Adrenal gland (tissue), 9 donors: ENCODE measurements at regions not wholly inside any gene's neighbourhood (a gene's known extent, or its start where the extent isn't known, plus 50 kb on each side); places are given as distances from the start of the nearest gene placed in this dataset.

Experiments used
- DNase-seq, 7 donors: peaks; one replicate each; pipeline ENCODE4 v3.0.0-alpha.2; 2019 to 2020
- H3K27ac ChIP-seq, 5 donors: fragments of 200-600 bp; sonication (generic) in 4 of 5; 1 replicate in 3 of 5; 2 replicates in 2 of 5; pipeline versions ENCODE4 v1.5.1 to v1.8.0; 2016 to 2020; ENCODE audit warnings: mild to moderate bottlenecking in 1 of 5
- H3K27me3 ChIP-seq: fragments of 200-600 bp; 2 replicates; pipeline ENCODE4 v1.8.0; 2021
- H3K36me3 ChIP-seq, 2 donors: fragments of 200-600 bp; replicated peaks in 1 of 2; 1 replicate in 1 of 2; 2 replicates in 1 of 2; pipeline versions ENCODE4 v1.5.1 to v1.8.0; 2018 to 2022
- H3K4me1 ChIP-seq, 2 donors: fragments of 200-600 bp; replicated peaks in 1 of 2; 1 replicate in 1 of 2; 2 replicates in 1 of 2; pipeline versions ENCODE4 v1.5.1 to v1.8.0; 2018 to 2021
- H3K4me3 ChIP-seq, 4 donors: fragments of 200-600 bp; sonication (generic) in 3 of 4; one replicate each; pipeline ENCODE4 v1.5.1; 2016 to 2018
- H3K9me3 ChIP-seq, 3 donors: fragments of 200-600 bp; sonication (generic) in 1 of 3; replicated peaks in 1 of 3; 1 replicate in 2 of 3; 2 replicates in 1 of 3; pipeline versions ENCODE4 v1.5.1 to v1.8.0; 2016 to 2021
- POLR2A ChIP-seq, 2 donors: fragments of 450-650 bp; IDR thresholded peaks; one replicate each; pipeline ENCODE4 v1.6.1; 2017; ENCODE audit warnings: antibody characterized with exemption in 2 of 2, mild to moderate bottlenecking in 2 of 2, moderate library complexity in 1 of 2
- WGBS, 4 donors: extraction: QIAGEN DNeasy Blood & Tissue Kit in 2 of 4; methylation state at CpG; one replicate each; pipeline versions ENCODE4 v1.1.5 to v1.1.7; 2013 to 2017; 5-methylcytosine and 5-hydroxymethylcytosine counted together
- intact Hi-C, 2 donors: fragments of 100-400 bp; cut with DNase I; formaldehyde crosslinking; loops; one replicate each; pipeline versions ENCODE4 v1.14.1 to v1.15.0; 2022 to 2023
- TF ChIP-seq, protein P1 (sequence below), 6 experiments: fragments of 450-650 bp in 4 of 6; fragments of 200-600 bp in 2 of 6; sonication (generic) in 1 of 6; IDR thresholded peaks; 1 replicate in 5 of 6; 2 replicates in 1 of 6; pipeline versions ENCODE4 v1.5.1 to v1.8.0; 2016 to 2021; ENCODE audit warnings: antibody characterized with exemption in 6 of 6, mild to moderate bottlenecking in 2 of 6, moderate library complexity in 1 of 6
- donor health status: healthy with polysubstance abuse.
- donor health status: Bipolar disorder and iron deficiency.
- donor health status: DM: yes; HTN: yes; CAD: no.
- donor health status: DM: no; HTN: no; CAD: no.
- donor health status: DM: no; HTN: no; CAD: no.

DNA sequence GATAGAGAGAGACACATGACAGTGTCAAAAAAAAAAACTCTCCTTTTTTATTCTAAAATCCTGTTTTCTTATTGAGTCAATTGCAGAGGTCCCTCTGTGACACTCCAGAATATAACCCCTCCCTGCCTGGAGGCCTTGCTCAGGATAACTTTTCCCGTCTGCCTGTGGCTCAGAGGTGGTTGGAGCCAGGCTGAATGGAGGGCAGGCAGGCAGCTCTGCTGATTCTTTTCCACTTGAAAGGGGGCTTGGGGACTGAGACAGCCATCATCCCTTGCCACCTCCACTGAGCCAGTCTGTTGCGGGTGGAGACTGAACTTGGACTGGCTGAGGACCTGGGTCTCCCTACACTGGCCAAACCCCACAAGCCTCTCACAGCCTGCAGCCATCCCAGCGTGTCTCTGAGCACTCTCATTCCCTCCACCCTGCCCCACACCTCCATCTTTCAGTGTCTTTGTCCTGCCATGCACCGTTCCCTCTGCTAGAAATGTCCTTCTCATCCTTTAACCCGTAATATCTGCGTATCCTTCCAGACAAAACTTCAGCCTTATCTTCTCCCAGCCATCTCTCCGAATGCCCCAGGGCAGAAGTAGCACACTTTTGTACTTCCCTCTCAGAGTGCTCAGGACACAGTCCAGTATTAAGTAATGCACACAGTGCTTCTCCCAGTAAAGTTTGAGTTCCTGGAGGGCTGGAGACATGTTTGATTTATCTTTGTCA lies 139.9 kb downstream of the CHIC2 start:
- WGBS, 4 donors = 77 to 85% (median 84%) methylated on average over 6 to 7 of the region's 7 CpGs
- intact Hi-C loops = loop anchor here in 1 of 2 donors (5.0 kb wide), 1 partner anchor 298 kb away; no protein-coding TSS in a partner anchor

DNA sequence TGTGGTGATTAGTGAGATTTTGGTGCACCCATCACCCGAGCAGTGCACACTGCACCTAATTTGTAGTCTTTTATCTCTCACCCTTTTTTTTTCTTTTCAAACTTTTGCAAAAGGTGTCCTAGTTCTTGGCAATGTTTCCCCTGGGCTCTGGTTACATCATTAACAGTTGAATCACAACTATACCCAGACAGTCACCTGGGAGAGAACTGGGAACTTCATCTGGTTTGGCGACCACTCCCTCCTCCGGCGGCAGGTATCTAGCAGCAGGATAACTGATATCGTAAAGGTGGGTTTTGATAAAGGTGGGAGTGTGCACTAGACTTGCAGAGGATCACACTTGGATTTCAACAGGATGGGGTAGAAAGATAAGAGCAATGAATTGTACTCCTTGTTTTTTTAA lies 140.5 kb downstream of the CHIC2 start:
- intact Hi-C loops = no loop called here
- 87 to 95% (median 90%) methylated on average over 5 of the region's 5 CpGs for WGBS, 4 donors

More for the DNA sequence above, 139.9 kb downstream of the CHIC2 start:
- Histone ChIP-seq H3K27ac (no peak overlapping the region), H3K36me3 (no peaks in the 10 kb centered on the region), H3K4me1 (no peaks in the 10 kb centered on the region), H3K27me3 (no peaks in the 10 kb centered on the region), H3K4me3 (no peak overlapping the region), H3K9me3 (no peaks in the 10 kb centered on the region)
- no peak for DNase-seq
- TF ChIP-seq, protein P1, sequence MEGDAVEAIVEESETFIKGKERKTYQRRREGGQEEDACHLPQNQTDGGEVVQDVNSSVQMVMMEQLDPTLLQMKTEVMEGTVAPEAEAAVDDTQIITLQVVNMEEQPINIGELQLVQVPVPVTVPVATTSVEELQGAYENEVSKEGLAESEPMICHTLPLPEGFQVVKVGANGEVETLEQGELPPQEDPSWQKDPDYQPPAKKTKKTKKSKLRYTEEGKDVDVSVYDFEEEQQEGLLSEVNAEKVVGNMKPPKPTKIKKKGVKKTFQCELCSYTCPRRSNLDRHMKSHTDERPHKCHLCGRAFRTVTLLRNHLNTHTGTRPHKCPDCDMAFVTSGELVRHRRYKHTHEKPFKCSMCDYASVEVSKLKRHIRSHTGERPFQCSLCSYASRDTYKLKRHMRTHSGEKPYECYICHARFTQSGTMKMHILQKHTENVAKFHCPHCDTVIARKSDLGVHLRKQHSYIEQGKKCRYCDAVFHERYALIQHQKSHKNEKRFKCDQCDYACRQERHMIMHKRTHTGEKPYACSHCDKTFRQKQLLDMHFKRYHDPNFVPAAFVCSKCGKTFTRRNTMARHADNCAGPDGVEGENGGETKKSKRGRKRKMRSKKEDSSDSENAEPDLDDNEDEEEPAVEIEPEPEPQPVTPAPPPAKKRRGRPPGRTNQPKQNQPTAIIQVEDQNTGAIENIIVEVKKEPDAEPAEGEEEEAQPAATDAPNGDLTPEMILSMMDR (IDR thresholded peaks at IDR 0.05) = no peak
- TF ChIP-seq POLR2A (IDR thresholded peaks at IDR 0.05) = no peak

DNA sequence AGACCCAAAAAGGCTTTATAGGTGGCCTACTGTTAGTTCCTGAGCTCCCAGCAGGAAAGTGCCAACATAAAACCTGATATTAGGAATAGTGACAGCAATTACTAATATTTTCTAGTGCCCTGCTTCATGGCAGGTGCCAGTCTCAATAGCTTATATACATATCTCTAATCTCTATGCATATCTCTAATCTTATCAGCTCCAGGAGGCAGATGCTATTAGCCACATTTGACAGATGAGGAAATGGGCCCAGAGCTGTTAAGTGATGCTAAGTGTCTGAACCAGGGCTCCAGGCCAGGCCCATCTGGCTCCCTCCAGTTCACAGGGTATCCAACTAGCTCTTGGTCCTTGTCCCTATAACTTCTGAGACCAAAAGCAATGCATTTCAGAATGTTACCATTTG lies 142.5 kb downstream of the CHIC2 start:
- Histone ChIP-seq H3K27ac (no peak overlapping the region), H3K4me3 (no peak overlapping the region), H3K4me1 (no peaks in the 10 kb centered on the region), H3K36me3 (no peaks in the 10 kb centered on the region), H3K9me3 (no peaks in the 10 kb centered on the region), H3K27me3 (no peaks in the 10 kb centered on the region)
- intact Hi-C loops = no loop called here
- no peak for TF ChIP-seq POLR2A (IDR thresholded peaks at IDR 0.05)
- TF ChIP-seq, protein P1 (IDR thresholded peaks at IDR 0.05) = no peak
- no peak for DNase-seq

More for the DNA sequence above, 140.5 kb downstream of the CHIC2 start:
- Histone ChIP-seq H3K36me3 (no peaks in the 10 kb centered on the region), H3K9me3 (no peaks in the 10 kb centered on the region), H3K4me1 (no peaks in the 10 kb centered on the region), H3K27ac (no peak overlapping the region), H3K27me3 (no peaks in the 10 kb centered on the region), H3K4me3 (no peak overlapping the region)
- no peak for DNase-seq
- TF ChIP-seq, protein P1 (IDR thresholded peaks at IDR 0.05) = no peak
- no peak for TF ChIP-seq POLR2A (IDR thresholded peaks at IDR 0.05)

DNA sequence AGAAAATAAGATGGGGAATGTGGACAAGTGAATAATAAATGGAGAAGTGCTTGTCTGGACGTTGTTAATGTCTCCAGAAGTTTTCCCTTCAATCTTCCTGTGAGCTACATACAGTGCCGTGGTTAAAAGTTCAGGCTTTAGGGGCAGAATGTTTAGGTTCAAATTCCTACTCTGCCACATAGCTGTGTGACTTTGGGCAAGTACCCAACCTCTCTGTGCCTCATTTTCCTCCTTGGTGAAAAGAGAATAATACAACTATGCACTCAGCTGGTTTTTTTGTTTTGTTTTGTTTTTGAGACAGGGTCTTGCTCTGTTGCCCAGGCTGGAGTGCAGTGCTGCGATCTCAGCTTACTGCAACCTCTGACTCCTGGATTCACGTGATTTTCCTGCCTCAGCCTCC lies 143.5 kb downstream of the CHIC2 start:
- TF ChIP-seq POLR2A (IDR thresholded peaks at IDR 0.05) = no peak
- TF ChIP-seq, protein P1 (IDR thresholded peaks at IDR 0.05) = no peak
- 82 to 89% (median 85%) methylated on average over 4 of the region's 4 CpGs for WGBS, 4 donors
- Histone ChIP-seq H3K27ac (no peak overlapping the region), H3K27me3 (no peaks in the 10 kb centered on the region), H3K4me1 (no peaks in the 10 kb centered on the region), H3K36me3 (no peaks in the 10 kb centered on the region), H3K9me3 (no peaks in the 10 kb centered on the region), H3K4me3 (no peak overlapping the region)
- intact Hi-C loops = no loop called here
- DNase-seq = no peak
